Hepatic stellate cell (primary cell): ENCODE measurements at regions not wholly inside any gene's neighbourhood (a gene's known extent, or its start where the extent isn't known, plus 50 kb on each side); places are given as distances from the start of the nearest gene placed in this dataset.
"Not testable (repeated sequence)": the region's sequence is repeated elsewhere in the genome, so short reads cannot be mapped to it uniquely, and the experiment has no call there.

Experiments
- DNase-seq: peaks from one replicate; pipeline ENCODE4 v3.0.0; 2011; ENCODE audit warnings: low spot score

GRCh38 chr12:42759622-42760273, 170.2 kb upstream of the PRICKLE1 start:
- no peak for DNase-seq

DNA sequence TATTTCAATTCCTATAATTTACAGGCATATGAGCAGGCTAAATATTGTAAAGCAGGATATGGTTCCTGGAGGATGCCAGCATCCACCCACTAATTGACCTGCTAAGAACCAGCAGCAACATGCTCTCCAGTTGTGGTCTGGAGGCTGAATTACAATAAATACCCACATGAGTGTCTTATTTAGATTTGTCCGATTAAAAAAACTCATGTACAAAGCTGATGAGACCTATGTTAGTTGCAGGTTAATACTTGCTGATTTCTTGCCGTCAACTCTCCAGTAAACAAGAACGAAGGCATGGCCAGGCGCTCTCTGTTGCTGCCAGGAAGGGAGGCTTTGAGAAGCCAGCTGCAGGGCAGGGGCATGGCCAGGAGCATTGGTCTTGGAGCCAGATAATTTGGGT, 169.3 kb upstream of the PRICKLE1 start:
- no peak for DNase-seq

DNA sequence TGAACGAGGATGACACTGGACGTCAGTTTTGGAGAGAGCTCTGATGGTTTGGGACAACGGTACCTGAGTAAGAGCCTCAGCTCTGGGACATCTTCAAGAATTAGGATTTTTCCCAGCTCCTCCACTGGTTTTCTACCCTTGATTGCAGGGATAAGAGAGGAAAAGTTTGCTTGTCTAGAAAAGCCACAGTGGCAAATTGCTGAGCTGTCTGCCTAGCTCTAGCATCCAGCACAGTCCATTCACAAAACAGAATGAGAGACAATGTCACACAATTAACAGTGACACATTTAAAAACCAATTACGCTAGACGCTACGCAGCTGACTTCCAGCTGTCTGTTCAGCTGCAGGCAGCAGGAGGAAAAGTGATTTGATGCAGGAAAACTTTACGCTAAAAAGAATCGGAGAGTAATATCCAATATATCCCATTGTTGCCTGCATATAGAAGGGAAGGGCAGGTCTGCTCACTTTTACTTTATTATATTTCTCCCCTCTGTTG, 168.1 kb upstream of the PRICKLE1 start:
- DNase-seq, result no peak

GRCh38 chr12:42756841-42757623, 167.5 kb upstream of the PRICKLE1 start:
- DNase-seq, result peak; percentile 29

DNA sequence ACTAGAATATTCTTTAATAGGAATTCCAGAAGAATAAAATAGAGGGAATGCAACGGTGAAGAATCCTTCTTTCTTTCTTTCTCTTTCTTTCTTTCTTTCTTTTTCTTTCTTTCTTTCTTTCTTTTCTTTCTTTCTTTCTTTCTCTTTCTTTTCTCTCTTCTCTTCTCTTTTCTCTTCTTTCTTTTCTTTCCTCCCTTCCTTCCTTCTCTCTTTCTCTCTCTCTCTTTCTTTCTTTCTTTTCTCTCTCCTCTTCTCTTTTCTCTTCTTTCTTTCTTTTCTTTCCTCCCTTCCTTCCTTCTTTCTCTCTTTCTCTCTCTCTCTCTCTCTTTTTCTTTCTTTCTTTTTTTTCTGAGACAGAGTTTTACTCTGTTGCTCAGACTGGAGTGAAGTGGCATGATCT, 160.8 kb upstream of the PRICKLE1 start:
- no peak for DNase-seq

GRCh38 chr12:42749239-42749638, 159.7 kb upstream of the PRICKLE1 start:
- DNase-seq, result no peak

DNA sequence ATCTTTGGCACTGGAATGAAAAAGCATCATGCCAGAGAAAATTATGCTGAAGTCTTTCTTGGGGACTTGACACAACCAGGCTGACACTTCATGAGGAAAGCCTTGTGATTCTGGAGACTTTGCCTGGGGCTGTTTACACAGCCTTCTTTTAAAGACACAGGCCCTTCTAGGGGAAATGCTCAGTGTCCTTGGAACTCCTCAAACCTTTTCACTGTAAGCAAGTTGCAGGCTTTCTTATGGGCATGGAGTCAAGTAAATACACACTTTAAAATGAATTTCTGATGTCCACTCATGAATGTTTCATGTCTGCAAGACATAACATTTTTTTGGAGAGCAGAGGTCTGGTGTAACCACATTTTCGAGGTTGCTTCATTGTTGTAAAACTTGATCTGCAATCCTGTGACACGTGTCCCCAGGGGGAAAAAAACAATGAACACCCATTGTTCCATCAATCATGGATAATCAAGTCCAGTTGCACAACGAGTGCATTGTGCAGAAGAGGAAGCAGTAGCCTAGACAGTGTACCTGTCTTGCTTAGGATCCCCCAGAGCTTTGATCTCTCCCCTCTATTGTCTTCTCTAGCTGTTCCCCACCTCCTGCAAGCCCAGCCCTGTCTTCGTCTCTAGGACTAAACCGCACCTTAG, 155.1 kb upstream of the PRICKLE1 start:
- DNase-seq, result no peak

DNA sequence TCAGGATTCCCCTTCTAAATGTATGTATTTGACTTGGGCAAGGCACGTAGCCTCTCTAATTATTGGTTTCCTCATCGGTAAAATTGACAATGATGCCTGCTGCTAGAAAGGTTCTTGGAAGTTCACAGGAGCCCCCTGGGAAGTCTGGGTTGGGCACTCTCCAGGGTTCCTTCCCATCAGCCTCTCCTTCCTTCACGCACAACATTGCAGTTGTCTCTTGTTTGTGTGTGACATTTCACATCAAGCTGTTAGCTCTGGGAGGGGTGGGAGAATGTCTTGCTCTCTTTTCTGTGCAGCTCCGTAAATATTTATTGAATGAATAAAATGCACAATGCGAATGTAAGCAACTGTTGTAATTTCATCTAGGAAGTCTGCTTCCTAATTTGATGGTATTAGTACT, 153.2 kb upstream of the PRICKLE1 start:
- no peak for DNase-seq

- peak; percentile 40 for DNase-seq
These were observed 152.4 kb upstream of the PRICKLE1 start for GRCh38 chr12:42741771-42742510.

DNA sequence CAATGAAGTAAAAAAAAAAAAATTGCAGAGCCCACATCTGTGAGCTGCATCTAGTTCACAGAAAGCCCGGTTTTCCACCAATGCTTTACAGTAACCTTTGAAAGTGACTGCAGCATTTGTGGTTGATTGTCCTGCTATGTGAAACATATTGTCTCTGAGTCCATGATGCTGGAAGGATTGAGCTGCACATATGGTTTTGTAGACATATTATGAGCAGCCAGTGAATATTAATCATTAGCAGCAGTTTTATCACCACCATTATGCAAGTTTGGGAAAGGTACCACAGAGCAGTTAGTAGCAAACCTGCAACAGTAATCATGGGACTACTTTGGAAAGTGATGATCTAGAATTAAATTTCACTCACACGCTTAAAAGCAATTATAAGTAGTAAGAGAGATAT, 151.5 kb upstream of the PRICKLE1 start:
- no peak for DNase-seq

GRCh38 chr12:42737398-42737797, 147.9 kb upstream of the PRICKLE1 start:
- DNase-seq, result no peak

GRCh38 chr12:42735861-42736361, 146.4 kb upstream of the PRICKLE1 start:
- no peak for DNase-seq

DNA sequence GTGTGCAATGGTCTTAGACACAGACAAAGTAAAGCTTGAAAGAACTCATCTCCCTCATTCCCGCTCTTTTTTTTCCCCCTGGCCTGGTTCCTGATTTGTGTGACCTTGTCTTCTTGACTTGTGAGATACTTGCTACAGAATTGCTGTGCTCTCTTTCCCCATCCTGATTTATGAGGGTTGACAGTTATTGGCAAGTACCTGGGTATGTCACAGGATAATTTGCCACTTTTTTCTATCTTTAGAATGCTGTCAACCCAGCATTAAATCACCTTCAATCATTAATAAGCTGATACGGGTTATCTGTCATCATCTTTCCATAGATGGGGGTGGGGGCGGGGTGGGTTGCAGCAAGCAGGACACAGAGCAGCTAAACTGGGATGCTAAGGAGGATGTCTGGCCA, 144.4 kb upstream of the PRICKLE1 start:
- DNase-seq, result no peak

DNA sequence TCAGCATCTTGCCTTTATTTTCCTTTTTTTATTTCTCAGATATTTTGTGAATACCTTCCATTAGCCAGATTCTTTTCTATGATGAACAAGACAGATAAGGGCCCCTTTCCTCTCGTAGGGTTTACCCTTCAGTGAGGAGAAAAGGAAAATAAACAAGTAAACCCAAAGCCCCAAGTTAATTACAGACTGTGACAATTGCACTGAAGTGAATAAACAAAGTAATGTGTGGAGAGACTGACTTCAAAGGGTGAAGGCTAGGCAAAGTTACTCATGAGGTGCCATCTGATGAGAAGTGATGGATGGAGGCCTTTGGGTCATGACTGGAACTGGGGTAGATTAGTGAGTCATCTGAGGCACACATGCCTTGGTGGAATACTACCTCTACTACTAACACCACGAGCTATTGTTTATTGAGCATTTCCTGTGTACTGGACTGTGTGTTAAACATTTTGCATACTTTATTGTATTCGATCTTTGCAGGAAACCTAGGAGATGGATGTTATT, 143.4 kb upstream of the PRICKLE1 start:
- DNase-seq, result no peak

GRCh38 chr12:42730291-42730690, 140.7 kb upstream of the PRICKLE1 start:
- DNase-seq, result no peak

- DNase-seq, result no peak
These were observed 140.0 kb upstream of the PRICKLE1 start for GRCh38 chr12:42729535-42729900.

GRCh38 chr12:42728770-42729534, 139.4 kb upstream of the PRICKLE1 start:
- DNase-seq, result no peak

GRCh38 chr12:42728287-42728686, 138.7 kb upstream of the PRICKLE1 start:
- DNase-seq, result no peak

- peak; percentile 27 for DNase-seq
These were observed 136.3 kb upstream of the PRICKLE1 start for GRCh38 chr12:42725809-42726208.

- DNase-seq, result peak; percentile 44
These were observed 126.9 kb upstream of the PRICKLE1 start for GRCh38 chr12:42716491-42716891.

DNA sequence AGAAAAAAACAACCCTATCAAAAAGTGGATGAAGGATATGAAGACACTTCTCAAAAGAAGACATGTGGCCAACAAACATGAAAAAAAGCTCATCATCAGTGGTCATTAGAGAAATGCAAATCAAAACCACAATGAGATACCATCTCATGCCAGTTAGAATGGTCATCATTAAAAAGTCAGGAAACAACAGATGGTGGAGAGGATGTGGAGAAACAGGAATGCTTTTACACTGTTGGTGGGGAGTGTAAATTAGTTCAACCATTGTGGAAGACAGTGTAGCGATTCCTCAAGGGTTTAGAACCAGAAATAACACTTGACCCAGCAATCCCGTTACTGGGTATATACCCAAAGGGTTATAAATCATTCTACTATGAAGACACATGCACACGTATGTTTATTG, 124.0 kb upstream of the PRICKLE1 start:
- not testable (repeated sequence) for DNase-seq
